ENCODE measurements at regions not wholly inside any gene's neighbourhood (a gene's known extent, or its start where the extent isn't known, plus 50 kb on each side); places are given as distances from the start of the nearest gene placed in this dataset.

DNA sequence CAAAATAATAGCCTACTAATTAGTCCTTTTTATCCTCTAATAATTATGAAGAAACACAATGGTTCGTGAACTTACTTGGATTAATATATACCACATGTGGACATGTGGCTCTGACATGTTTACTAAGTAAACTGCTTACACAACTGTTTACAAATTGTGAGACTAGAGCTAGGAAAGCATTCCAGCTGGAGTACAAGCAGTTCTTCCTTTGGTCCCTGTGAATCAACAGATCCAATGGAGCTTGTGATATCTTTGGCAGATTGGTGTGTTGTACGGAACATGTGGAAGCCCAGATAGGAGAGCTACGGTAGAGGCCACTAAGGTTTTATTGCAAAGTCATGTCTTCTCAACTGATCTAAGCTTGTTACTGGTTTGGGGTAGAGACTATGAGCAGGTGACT is 145.5 kb upstream of the SPRY2 start:
- TF ChIP-seq CTCF (IDR thresholded peaks at IDR 0.05), result no peak
- no peak for TF ChIP-seq POLR2A (IDR thresholded peaks at IDR 0.05)
